B cell (primary cell): ENCODE measurements at regions not wholly inside any gene's neighbourhood (a gene's known extent, or its start where the extent isn't known, plus 50 kb on each side); places are given as distances from the start of the nearest gene placed in this dataset.

Source experiments
- ATAC-seq: fragments of 200-7000 bp; cut with Tn5 transposase; one replicate; pipeline ENCODE4 v1.10.0; 2021; ENCODE audit warnings: low read depth, mild to moderate bottlenecking, moderate number of reproducible peaks, moderate library complexity
- CTCF ChIA-PET: fragments of 350-600 bp; sonication (Branson Sonifier 250); formaldehyde crosslinking; loops from one replicate; lab custom pipeline; 2021; ENCODE audit warnings: antibody characterized with exemption, inconsistent platforms; lab: Charles Lee
- POLR2A ChIA-PET: fragments of 350-600 bp; sonication (Branson Sonifier 250); formaldehyde crosslinking; loops from one replicate; lab custom pipeline; 2021; ENCODE audit warnings: antibody characterized with exemption; lab: Charles Lee
- DNase-seq: peaks from one replicate; pipeline ENCODE4 v3.0.0; 2013
- H2AFZ ChIP-seq: 2 replicates; pipeline ENCODE4 v1.6.1; 2012; ENCODE audit warnings: mild to moderate bottlenecking, low read depth, low read length; ENCODE audit not compliant: insufficient read depth, poor library complexity, severe bottlenecking
- H3K27ac ChIP-seq, 2 donors: 1 replicate in 1 of 2; 2 replicates in 1 of 2; pipeline ENCODE4 v1.5.1; 2012 to 2013; ENCODE audit warnings: low read length in 2 of 2, mild to moderate bottlenecking in 2 of 2, moderate library complexity in 1 of 2
- H3K27me3 ChIP-seq, 4 experiments: fragments of 200-600 bp in 1 of 4; sonication (generic) in 1 of 4; replicated peaks in 1 of 4; 1 replicate in 2 of 4; 2 replicates in 2 of 4; pipeline versions ENCODE4 v1.6.1 to v1.7.0; 2013 to 2016; ENCODE audit warnings: low read length in 3 of 4, mild to moderate bottlenecking in 2 of 4, mixed read lengths in 1 of 4, moderate library complexity in 1 of 4; ENCODE audit not compliant: insufficient read depth in 4 of 4, control insufficient read depth in 3 of 4; ENCODE audit errors: control extremely low read depth in 1 of 4
- H3K36me3 ChIP-seq, 2 experiments: replicated peaks in 1 of 2; 1 replicate in 1 of 2; 2 replicates in 1 of 2; pipeline versions ENCODE4 v1.6.1 to v1.7.1; 2013; ENCODE audit warnings: low read length in 1 of 2; ENCODE audit not compliant: insufficient read depth in 2 of 2, control insufficient read depth in 1 of 2; ENCODE audit errors: control extremely low read depth in 1 of 2, extremely low read depth in 1 of 2
- H3K4me1 ChIP-seq, 2 donors: fragments of 200-600 bp in 1 of 2; sonication (generic) in 1 of 2; 1 replicate in 1 of 2; 2 replicates in 1 of 2; pipeline versions ENCODE4 v1.5.1 to v1.6.1; 2013 to 2017; ENCODE audit warnings: low read length in 2 of 2; ENCODE audit not compliant: control insufficient read depth in 2 of 2, insufficient read depth in 2 of 2
- H3K4me2 ChIP-seq: replicated peaks from 2 replicates; pipeline ENCODE3; 2012; ENCODE audit warnings: mild to moderate bottlenecking, low read depth, low read length; ENCODE audit not compliant: poor library complexity, severe bottlenecking
- H3K4me3 ChIP-seq, 5 experiments: fragments of 200-600 bp in 1 of 5; sonication (generic) in 1 of 5; 1 replicate in 3 of 5; 2 replicates in 2 of 5; pipeline versions ENCODE4 v1.5.1 to v1.7.0; 2011 to 2016; ENCODE audit warnings: low read length in 4 of 5, mild to moderate bottlenecking in 4 of 5, low read depth in 2 of 5, control low read depth in 1 of 5, moderate library complexity in 1 of 5; ENCODE audit not compliant: insufficient read depth in 1 of 5; ENCODE audit errors: control extremely low read depth in 1 of 5, extremely low read depth in 1 of 5
- H3K79me2 ChIP-seq: fragments of 200-600 bp; sonication (generic); one replicate; pipeline ENCODE4 v1.6.0; 2016; ENCODE audit warnings: low read length; ENCODE audit not compliant: control insufficient read depth, insufficient read depth
- H3K9ac ChIP-seq: fragments of 200-600 bp; sonication (generic); 2 replicates; pipeline ENCODE4 v1.6.1; 2017; ENCODE audit warnings: mild to moderate bottlenecking, low read length, moderate library complexity
- H3K9me3 ChIP-seq, 3 donors: one replicate each; pipeline versions ENCODE4 v1.6.1 to v1.7.1; 2013; ENCODE audit warnings: low read length in 2 of 3; ENCODE audit not compliant: control insufficient read depth in 2 of 3, insufficient read depth in 1 of 3; ENCODE audit errors: control extremely low read depth in 1 of 3
- H4K20me1 ChIP-seq: 2 replicates; pipeline ENCODE4 v1.6.0; 2012; ENCODE audit warnings: mild to moderate bottlenecking, low read length; ENCODE audit not compliant: insufficient read depth, control insufficient read depth, poor library complexity, severe bottlenecking
- H3K27ac Mint-ChIP-seq: one replicate; pipeline ENCODE4 v1.8.0; 2021; ENCODE audit warnings: mixed read lengths
- H3K27me3 Mint-ChIP-seq: one replicate; pipeline ENCODE4 v1.8.0; 2021; ENCODE audit warnings: mixed read lengths
- H3K4me1 Mint-ChIP-seq: one replicate; pipeline ENCODE4 v1.8.0; 2021; ENCODE audit warnings: mixed read lengths
- H3K4me3 Mint-ChIP-seq: one replicate; pipeline ENCODE4 v1.8.0; 2021; ENCODE audit warnings: mixed read lengths
- H3K9me3 Mint-ChIP-seq: one replicate; pipeline ENCODE4 v1.8.0; 2022; ENCODE audit warnings: mixed read lengths; ENCODE audit not compliant: insufficient read depth
- EZH2 ChIP-seq: IDR thresholded peaks from 2 replicates; pipeline ENCODE4 v1.6.1; 2012; ENCODE audit warnings: borderline replicate concordance, low read depth, mild to moderate bottlenecking, moderate library complexity, low read length; ENCODE audit not compliant: insufficient read depth, poor library complexity, severe bottlenecking
- WGBS: methylation state at CpG from one replicate; pipeline ENCODE4 v1.1.5; 2013; ENCODE audit warnings: missing lambda C conversion rate; ENCODE audit not compliant: insufficient coverage; 5-methylcytosine and 5-hydroxymethylcytosine counted together
- intact Hi-C: fragments of 100-400 bp; cut with micrococcal nuclease; formaldehyde crosslinking; loops from one replicate; pipeline ENCODE4 v1.10.0; 2022
- TF ChIP-seq, protein P1 (sequence below): fragments of 200-600 bp; IDR thresholded peaks from one replicate; pipeline ENCODE4 v1.8.0; 2022; ENCODE audit warnings: antibody characterized with exemption, mild to moderate bottlenecking

GRCh38 chr5:43994352-43994708, 391.4 kb downstream of the NNT start:
- Histone ChIP-seq H2AFZ (no peak overlapping the region), H3K36me3 (no peaks in the 10 kb centered on the region), H3K9ac (no peak overlapping the region), H3K4me1 (no peaks in the 10 kb centered on the region), H3K79me2 (no peaks in the 10 kb centered on the region), H3K9me3 (no peaks in the 10 kb centered on the region), H3K4me2 (no peak overlapping the region), H4K20me1 (no peaks in the 10 kb centered on the region), H3K27ac (no peak overlapping the region), H3K27me3 (no peaks in the 10 kb centered on the region), H3K4me3 (no peak overlapping the region)
- ChIA-PET POLR2A (no interaction called here), CTCF (no interaction called here)
- DNase-seq (no peak), ATAC-seq (no peak)
- intact Hi-C loops = no loop called here
- Mint-ChIP-seq H3K27me3 (no peaks in the 10 kb centered on the region), H3K4me3 (no peak overlapping the region), H3K9me3 (no peaks in the 10 kb centered on the region), H3K27ac (no peak overlapping the region), H3K4me1 (no peaks in the 10 kb centered on the region)
- TF ChIP-seq, protein P1, sequence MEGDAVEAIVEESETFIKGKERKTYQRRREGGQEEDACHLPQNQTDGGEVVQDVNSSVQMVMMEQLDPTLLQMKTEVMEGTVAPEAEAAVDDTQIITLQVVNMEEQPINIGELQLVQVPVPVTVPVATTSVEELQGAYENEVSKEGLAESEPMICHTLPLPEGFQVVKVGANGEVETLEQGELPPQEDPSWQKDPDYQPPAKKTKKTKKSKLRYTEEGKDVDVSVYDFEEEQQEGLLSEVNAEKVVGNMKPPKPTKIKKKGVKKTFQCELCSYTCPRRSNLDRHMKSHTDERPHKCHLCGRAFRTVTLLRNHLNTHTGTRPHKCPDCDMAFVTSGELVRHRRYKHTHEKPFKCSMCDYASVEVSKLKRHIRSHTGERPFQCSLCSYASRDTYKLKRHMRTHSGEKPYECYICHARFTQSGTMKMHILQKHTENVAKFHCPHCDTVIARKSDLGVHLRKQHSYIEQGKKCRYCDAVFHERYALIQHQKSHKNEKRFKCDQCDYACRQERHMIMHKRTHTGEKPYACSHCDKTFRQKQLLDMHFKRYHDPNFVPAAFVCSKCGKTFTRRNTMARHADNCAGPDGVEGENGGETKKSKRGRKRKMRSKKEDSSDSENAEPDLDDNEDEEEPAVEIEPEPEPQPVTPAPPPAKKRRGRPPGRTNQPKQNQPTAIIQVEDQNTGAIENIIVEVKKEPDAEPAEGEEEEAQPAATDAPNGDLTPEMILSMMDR = no peak
- no peak for TF ChIP-seq EZH2
- 100% methylated on average over 1 of the region's 3 CpGs for WGBS

DNA sequence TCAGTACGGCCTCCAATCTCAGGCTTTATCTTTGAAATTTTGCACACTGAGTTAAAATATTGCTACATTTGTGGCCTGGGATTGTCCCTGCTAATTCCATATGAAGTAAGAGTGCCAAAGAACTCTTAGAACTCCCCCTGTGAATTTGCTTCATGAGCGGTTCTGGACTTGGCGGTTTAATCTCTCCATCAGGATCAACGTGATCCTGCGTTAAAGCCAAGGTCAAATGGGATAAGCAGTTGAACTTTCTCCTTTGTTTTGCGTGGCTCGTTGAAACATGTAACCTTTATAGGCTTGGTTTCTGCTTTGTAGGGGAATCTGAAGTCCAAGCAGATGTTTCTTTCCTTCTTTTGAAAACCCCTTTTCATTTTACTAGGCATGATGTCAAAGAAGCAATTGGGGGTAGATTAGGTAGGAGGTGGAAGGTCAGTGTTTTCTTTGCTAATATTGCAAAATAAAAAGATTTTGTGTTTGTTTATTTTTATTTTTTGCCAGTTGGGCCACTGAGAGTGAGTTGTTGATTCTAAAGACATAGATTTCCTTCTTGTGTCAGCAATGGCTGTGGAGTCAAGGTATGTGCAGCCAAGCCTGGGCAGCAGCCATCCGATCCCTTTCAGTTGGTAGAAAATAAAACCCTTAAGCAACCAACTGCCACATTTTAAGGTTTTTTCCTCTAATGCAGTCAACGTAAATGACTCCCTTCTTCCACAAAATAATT, 390.8 kb downstream of the NNT start:
- Histone ChIP-seq H3K79me2 (no peaks in the 10 kb centered on the region), H3K9me3 (no peaks in the 10 kb centered on the region), H3K4me2 (no peak overlapping the region), H2AFZ (no peak overlapping the region), H3K4me3 (no peak overlapping the region), H3K27me3 (no peaks in the 10 kb centered on the region), H4K20me1 (no peaks in the 10 kb centered on the region), H3K4me1 (no peaks in the 10 kb centered on the region), H3K36me3 (no peaks in the 10 kb centered on the region), H3K27ac (no peak overlapping the region), H3K9ac (no peak overlapping the region)
- no peaks in the 10 kb centered on the region for H3K4me1 Mint-ChIP-seq
- TF ChIP-seq, protein P1 = no peak
- no peak for TF ChIP-seq EZH2
- ChIA-PET POLR2A (no interaction called here), CTCF (no interaction called here)
- intact Hi-C loops = no loop called here
- WGBS = 96% methylated on average over 8 of the region's 9 CpGs
- H3K27ac Mint-ChIP-seq = no peak overlapping the region
- no peak overlapping the region for H3K4me3 Mint-ChIP-seq
- DNase-seq = no peak
- ATAC-seq = no peak
- no peaks in the 10 kb centered on the region for H3K27me3 Mint-ChIP-seq
- H3K9me3 Mint-ChIP-seq = no peaks in the 10 kb centered on the region
